DOHH2 (cell line): ENCODE measurements at regions not wholly inside any gene's neighbourhood (a gene's known extent, or its start where the extent isn't known, plus 50 kb on each side); places are given as distances from the start of the nearest gene placed in this dataset.

Source experiments
- EZH2phosphoT487 ChIP-seq: fragments of 200-600 bp; sonication (generic); IDR thresholded peaks from 2 replicates; pipeline ENCODE4 v1.6.1; 2017; ENCODE audit warnings: borderline replicate concordance, mild to moderate bottlenecking, antibody characterized with exemption, low read length, moderate library complexity, mixed read lengths
- TF ChIP-seq, protein P1 (sequence below): fragments of 200-600 bp; sonication (generic); IDR thresholded peaks from one replicate; pipeline ENCODE4 v1.5.1; 2014; ENCODE audit warnings: antibody characterized with exemption, mild to moderate bottlenecking, low read depth, low read length; ENCODE audit not compliant: poor library complexity, severe bottlenecking

- TF ChIP-seq, protein P1, sequence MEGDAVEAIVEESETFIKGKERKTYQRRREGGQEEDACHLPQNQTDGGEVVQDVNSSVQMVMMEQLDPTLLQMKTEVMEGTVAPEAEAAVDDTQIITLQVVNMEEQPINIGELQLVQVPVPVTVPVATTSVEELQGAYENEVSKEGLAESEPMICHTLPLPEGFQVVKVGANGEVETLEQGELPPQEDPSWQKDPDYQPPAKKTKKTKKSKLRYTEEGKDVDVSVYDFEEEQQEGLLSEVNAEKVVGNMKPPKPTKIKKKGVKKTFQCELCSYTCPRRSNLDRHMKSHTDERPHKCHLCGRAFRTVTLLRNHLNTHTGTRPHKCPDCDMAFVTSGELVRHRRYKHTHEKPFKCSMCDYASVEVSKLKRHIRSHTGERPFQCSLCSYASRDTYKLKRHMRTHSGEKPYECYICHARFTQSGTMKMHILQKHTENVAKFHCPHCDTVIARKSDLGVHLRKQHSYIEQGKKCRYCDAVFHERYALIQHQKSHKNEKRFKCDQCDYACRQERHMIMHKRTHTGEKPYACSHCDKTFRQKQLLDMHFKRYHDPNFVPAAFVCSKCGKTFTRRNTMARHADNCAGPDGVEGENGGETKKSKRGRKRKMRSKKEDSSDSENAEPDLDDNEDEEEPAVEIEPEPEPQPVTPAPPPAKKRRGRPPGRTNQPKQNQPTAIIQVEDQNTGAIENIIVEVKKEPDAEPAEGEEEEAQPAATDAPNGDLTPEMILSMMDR: no peak
- TF ChIP-seq EZH2phosphoT487: no peak
Observed at GRCh38 chr11:15906481-15907035, 449.8 kb downstream of the SOX6 start.
